Inflammatory macrophage treated with lipopolysaccharide for 4 hours (primary cell): ENCODE measurements at regions not wholly inside any gene's neighbourhood (a gene's known extent, or its start where the extent isn't known, plus 50 kb on each side); places are given as distances from the start of the nearest gene placed in this dataset.
A peak's percentile ranks its signal among the peaks of the same experiment; 100 is the strongest.

Source experiments
- DNase-seq: peaks from one replicate; pipeline ENCODE4 v3.0.0-alpha.2; 2020

- no peak for DNase-seq
These were observed 70.6 kb upstream of the LINC00305 start for GRCh38 chr18:64219517-64219916.

- DNase-seq, result no peak
These were observed 61.6 kb upstream of the LINC00305 start for GRCh38 chr18:64210401-64210949.

GRCh38 chr18:64208516-64208915, 59.6 kb upstream of the LINC00305 start:
- DNase-seq, result no peak

- peak; percentile 23 for DNase-seq
These were observed 58.9 kb upstream of the LINC00305 start for GRCh38 chr18:64207820-64208219.

- DNase-seq, result no peak
These were observed 54.4 kb upstream of the LINC00305 start for GRCh38 chr18:64203295-64203694.

GRCh38 chr18:64202863-64203262, 54.0 kb upstream of the LINC00305 start:
- DNase-seq, result peak; percentile 5

- DNase-seq, result no peak
These were observed 53.4 kb upstream of the LINC00305 start for GRCh38 chr18:64202210-64202836.

- no peak for DNase-seq
These were observed 52.9 kb upstream of the LINC00305 start for GRCh38 chr18:64201781-64202180.

- no peak for DNase-seq
These were observed 50.7 kb upstream of the LINC00305 start for GRCh38 chr18:64199581-64199980.
